ENCODE measurements at regions not wholly inside any gene's neighbourhood (a gene's known extent, or its start where the extent isn't known, plus 50 kb on each side); places are given as distances from the start of the nearest gene placed in this dataset.
"Not testable (repeated sequence)": the region's sequence is repeated elsewhere in the genome, so short reads cannot be mapped to it uniquely, and the experiment has no call there.

DNA sequence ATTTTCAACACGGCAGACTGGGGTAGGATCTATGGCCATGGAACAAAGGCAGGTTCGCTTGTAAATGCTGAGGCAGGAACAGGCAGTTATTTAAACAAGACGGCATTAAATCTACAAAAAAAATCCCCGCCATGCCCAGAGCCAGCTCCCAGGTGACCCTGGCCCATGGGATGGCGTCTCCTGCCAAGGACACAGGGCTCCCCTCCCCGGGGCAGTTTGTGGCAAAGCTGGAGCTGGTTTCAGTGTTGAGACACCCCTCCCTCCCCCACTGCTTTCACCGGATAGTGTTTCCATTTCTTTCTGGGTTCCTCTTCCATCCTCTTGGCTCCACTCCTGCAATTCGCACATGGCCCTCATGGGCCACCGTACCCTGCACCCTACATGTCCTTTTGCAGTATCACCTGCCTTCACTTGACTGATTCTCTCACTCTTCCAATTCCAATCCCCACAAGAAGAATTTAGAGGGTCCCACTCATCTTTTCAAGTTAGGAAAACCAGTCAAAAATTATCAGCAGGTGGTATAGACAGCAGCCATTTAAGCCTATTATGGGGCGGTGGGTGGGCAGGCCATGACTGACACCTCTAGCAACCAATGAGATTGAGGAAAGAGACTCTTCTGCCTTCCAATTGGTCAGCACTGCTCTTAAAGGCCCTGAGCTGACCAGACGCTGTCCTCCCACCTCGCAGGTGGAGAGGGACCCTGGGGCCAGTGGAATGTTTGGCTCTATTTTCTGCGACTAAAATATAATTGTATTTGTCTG lies 52.0 kb downstream of the OLIG1 start:
- DNase-seq, result no peak

DNA sequence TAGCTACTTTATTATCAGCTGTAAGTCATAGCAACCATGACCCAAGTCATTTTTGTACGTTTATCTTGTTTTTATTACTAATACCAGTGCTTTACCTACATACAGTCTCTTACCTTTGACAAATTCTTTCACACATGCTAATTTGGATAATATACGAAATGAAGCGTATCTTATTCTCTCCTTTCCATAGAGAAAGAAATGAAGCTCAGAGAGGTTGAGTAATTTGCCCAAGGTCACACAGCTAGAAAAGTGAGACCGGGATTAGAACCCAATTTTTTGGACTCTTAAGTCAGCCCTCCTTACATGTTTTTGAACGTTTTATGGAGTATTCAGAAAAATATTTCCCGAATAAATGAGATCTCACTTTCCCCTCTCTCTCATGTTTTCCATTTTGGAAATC lies 52.6 kb downstream of the OLIG1 start:
- no peak for DNase-seq

GRCh38 chr21:33123374-33124123 lies 53.6 kb downstream of the OLIG1 start:
- no peak for DNase-seq

GRCh38 chr21:33124889-33125288 lies 54.9 kb downstream of the OLIG1 start:
- DNase-seq, result no peak

- DNase-seq, result no peak
Measured at GRCh38 chr21:33125680-33126375, 55.9 kb downstream of the OLIG1 start.

GRCh38 chr21:33126569-33126968 lies 56.6 kb downstream of the OLIG1 start:
- no peak for DNase-seq

GRCh38 chr21:33127154-33127867 lies 57.4 kb downstream of the OLIG1 start:
- DNase-seq, result peak; percentile 73

- no peak for DNase-seq
Measured at GRCh38 chr21:33127868-33128242, 57.9 kb downstream of the OLIG1 start.

DNA sequence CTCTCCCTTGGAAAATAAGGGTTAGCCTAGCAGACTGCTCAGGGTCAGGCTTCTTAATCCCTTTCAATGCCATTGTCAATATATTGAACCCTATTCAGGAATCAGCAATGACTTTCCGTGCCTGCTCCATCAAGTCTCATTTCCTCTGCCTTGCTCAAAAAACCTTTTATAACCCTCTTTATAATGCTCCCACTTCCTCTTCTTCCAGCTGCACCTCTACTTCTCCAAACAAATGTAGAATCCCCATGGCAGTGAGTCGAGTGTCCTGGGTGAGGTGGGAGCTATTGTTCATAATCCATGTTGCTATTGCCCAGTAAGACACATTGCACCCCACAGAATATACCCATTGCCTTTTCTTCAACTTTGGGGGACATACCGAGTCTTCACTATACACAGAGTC lies 58.6 kb downstream of the OLIG1 start:
- no peak for DNase-seq

GRCh38 chr21:33132054-33132453 lies 62.1 kb downstream of the OLIG1 start:
- DNase-seq, result no peak

DNA sequence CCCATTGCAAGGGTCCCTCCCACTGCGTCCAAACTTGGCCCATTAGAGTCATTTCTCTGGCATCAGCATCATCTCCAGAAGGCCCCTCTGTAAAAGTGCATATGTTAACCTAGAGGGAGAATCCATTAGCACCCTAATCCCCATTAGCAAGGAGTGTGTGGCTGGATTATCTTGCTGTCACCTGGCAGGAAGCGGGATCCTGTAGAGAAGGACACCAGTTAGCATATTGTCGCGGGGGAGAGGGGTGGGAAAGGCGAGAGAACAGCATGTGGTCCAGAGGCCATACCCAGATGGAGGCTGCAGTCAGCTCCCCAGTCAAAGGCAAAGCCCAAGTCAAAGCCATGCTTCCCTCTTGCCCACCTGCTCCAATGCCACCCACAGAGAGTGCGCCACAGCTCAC lies 64.0 kb downstream of the OLIG1 start:
- no peak for DNase-seq

GRCh38 chr21:33135925-33136324 lies 66.0 kb downstream of the OLIG1 start:
- no peak for DNase-seq

DNA sequence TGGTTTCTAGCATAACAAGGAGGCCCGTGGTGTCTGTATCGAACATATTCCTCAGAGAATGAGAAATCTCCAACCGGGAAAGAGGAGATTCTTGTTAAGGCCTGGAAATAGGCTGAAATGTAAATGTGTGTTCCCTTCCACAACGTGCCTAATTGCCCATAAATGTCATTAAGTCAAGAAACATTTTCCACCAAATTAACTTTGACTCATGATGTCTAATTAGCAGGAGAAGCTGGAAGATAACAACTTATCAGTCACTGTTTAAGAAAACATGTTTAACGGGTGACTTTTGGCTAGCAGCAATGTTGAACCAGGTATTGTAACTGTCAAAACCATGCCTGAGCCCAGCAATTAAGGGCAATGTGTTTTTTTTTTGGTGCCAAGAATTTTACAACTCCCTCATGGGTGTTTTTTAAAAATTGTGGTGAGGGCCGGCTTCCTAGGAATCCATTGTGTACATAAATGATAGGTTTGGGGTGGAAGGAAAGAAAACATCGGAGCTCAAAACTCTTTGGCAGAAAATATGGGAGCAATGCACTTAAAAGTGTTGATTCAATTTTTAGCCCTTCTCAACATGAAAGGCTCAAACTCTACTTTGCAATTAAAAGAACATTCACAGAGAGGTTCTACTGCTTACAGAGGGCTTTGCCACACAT lies 67.0 kb downstream of the OLIG1 start:
- no peak for DNase-seq

GRCh38 chr21:33139084-33139483 lies 69.1 kb downstream of the OLIG1 start:
- no peak for DNase-seq

DNA sequence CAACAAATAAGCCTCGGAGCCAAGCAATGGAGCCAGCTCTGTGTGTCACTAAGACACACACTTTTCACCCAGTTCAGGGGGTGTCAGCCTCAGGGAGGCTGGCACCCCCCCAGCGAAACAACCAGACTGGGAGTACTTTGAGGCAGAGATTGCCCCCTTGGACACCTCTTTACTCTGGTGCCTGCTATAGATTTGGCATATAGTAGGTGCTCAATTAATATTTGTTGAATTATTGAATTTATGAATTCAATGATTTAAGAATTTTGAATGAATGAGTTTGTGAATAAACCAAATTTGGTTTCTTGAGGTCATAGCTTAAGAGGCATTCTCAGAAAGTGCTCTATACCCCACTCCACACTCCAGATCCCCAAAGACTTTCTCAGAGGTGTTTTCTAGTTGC lies 70.3 kb downstream of the OLIG1 start:
- no peak for DNase-seq

DNA sequence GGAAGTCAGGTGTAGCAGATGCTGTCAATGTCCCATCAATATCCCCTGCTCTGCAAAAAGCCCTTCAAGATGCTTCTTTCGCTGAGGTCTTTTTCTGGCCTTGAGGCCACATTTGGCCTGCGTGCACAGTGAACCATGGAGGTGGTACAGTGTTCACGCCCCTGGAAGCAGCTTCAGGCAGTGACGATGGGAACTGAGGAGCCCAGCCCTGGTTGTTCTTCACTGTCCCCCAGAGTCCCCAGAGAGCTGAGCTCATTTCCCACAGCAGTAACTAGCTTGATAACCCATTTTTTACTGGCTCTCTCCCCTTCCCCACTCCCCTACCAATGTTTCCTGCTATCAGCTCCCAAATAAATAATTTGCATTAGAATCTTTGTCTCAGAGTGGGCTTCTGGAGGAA lies 76.5 kb downstream of the OLIG1 start:
- DNase-seq, result no peak

DNA sequence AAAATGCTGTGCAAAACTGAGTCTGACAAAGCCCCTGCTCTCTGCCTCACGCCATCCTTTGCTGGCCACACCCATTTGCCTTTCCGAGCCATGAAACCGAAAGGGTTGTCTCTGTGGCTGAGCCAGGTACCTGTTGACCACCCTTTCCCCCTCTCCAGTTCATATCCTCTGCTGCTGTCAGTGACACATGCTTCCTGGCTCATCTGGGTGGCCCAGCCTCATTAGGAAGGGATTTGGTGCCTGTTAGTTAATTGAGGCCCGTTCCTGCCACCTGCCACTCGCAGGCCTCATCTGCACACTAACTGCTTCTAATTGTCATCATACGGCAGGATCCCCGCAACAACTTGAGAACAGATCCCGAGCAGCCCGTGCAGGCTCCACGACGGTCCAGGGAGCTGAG lies 79.2 kb downstream of the OLIG1 start:
- no peak for DNase-seq

- not testable (repeated sequence) for DNase-seq
Measured at GRCh38 chr21:33150968-33151367, 78.8 kb upstream of the IFNAR2 start.

GRCh38 chr21:33151941-33152731 lies 77.6 kb upstream of the IFNAR2 start:
- DNase-seq, result no peak

GRCh38 chr21:33152732-33153130 lies 77.0 kb upstream of the IFNAR2 start:
- no peak for DNase-seq

DNA sequence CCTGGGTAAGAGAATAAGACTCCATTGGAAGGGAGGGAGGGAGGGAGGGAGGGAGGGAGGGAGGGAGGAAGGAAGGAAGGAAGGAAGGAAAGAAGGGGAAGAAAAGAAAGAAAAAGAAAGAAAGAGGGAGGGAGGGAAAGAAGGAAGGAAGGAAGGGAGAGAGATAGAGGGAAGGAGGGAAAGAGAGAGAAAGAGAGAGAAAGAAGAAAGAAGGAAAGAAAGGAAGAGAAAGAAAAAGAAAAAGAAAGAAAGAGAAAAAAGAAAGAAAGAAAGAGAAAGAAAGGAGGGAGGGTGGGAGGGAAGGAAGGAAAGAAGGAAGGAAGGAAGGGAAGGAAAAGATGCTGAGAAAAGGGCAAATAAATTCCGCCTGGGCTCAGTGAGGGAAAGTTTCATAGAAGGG lies 74.7 kb upstream of the IFNAR2 start:
- DNase-seq, result no peak

GRCh38 chr21:33155422-33155821 lies 74.3 kb upstream of the IFNAR2 start:
- DNase-seq, result no peak

Data from right forelimb (tissue), 1 donor.